ENCODE measurements at regions not wholly inside any gene's neighbourhood (a gene's known extent, or its start where the extent isn't known, plus 50 kb on each side); places are given as distances from the start of the nearest gene placed in this dataset.

GRCh38 chr7:114273218-114273617 lies 141.4 kb upstream of the FOXP2 start:
- TF ChIP-seq CTCF (IDR thresholded peaks at IDR 0.05) (no peak), POLR2A (IDR thresholded peaks at IDR 0.05) (no peak), POLR2AphosphoS5 (IDR thresholded peaks at IDR 0.05) (no peak)
